ENCODE measurements at regions not wholly inside any gene's neighbourhood (a gene's known extent, or its start where the extent isn't known, plus 50 kb on each side); places are given as distances from the start of the nearest gene placed in this dataset.

- no peak for DNase-seq
These were observed 252.4 kb downstream of the TOMM20 start for GRCh38 chr1:234875953-234876855.

- DNase-seq, result no peak
These were observed 253.2 kb downstream of the TOMM20 start for GRCh38 chr1:234875328-234875952.

DNA sequence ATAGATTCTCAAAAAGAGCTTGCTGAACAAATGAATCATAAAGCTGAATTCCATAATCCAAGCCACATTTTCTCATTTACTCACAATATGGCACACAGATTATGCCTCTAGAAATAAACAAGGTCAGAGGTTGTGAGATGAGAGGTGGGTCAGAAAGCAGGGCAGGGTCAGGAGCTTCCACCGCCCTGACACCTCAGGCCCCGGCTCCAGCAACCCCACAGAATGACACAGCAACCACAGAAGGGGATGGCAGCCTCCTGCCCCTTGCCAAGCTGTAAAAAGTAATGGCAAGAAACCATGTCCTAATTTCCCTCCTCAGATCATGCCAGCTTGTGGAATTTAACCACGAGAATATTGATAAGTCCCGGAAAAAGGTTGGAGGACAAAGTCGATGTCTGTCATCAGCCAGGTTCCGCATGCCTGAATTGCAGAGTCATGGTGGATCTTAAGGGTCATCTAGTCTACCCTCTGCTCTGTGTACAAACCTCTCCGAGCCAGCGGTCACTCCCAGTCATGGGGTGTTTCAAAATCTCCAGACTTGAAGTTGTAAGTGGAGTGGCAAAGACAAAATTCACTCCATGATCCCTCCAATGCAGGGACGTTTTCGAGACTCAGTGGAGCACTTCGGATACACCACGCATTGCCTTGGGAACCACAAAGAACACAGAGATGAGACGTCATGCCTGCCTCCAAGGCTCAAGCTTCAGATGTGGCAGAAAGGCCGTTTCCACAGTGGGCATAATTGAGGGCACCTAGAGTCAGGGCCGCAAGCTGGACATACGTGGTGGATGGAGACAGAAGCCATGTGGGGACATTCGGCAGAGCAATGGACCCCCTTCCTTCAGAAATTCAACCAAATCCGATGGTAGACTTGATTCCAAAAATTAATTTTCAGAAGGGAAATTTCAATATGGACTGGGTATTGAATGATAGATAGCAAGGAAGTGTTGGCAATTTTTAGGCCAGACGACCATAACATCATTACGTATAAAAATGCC, 254.0 kb downstream of the TOMM20 start:
- no peak for DNase-seq

DNA sequence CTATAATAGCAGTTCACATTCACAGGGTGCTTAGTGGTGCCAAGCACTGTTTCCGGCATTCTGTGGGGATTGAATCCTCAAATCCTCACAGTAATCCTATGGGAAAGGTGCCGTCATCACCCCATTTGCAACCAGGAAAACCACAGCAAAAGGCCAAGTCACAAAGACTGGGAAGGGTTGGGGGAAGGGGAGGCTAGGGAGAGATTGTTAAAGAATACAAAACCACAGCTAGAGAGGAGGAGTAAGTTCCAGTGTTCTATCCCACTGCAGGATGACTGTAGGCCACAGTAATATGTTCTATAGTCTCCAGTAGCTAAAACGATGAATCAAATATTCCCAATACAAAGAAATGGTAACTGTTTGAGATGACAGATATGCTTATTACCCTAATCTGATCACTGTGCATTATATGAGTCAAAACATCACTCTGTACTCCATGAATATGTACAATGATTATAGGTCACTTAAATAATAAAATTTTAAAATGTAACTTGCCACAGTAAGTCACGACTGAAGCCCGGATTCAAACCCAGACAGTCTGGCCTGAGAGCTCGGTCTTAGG, 256.8 kb downstream of the TOMM20 start:
- DNase-seq, result no peak

DNA sequence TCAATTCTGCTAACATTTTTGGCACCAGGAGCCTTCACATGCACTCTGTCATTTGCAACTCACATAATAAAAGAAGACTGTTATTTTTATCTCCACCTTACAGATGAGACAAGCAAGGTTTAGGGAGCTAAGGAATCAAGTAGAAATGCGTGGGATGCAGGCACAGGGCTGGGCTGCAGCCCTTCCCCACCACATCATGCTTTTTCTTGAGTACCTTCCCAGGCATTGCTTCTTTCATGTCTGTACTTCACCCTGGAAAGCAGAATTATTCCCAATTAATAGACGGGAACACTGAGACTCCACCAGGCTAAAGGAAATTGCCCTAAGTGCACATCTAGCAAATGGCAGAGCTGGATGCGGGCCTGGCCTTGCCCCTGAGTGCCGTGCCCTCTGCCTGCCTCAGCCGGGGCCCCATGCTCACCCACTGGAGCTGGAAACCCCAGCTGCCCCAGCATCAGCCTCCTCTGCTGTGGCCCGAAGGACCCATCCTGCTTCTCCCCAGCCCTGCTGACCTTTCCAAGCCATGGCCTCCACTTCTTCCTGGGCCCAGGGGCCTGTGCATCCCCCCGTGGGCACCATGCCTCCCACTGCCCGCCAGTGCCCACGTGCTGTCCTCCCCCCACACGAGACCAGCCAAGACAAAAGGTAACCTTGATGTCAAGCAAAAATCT, 257.5 kb downstream of the TOMM20 start:
- DNase-seq, result no peak

DNA sequence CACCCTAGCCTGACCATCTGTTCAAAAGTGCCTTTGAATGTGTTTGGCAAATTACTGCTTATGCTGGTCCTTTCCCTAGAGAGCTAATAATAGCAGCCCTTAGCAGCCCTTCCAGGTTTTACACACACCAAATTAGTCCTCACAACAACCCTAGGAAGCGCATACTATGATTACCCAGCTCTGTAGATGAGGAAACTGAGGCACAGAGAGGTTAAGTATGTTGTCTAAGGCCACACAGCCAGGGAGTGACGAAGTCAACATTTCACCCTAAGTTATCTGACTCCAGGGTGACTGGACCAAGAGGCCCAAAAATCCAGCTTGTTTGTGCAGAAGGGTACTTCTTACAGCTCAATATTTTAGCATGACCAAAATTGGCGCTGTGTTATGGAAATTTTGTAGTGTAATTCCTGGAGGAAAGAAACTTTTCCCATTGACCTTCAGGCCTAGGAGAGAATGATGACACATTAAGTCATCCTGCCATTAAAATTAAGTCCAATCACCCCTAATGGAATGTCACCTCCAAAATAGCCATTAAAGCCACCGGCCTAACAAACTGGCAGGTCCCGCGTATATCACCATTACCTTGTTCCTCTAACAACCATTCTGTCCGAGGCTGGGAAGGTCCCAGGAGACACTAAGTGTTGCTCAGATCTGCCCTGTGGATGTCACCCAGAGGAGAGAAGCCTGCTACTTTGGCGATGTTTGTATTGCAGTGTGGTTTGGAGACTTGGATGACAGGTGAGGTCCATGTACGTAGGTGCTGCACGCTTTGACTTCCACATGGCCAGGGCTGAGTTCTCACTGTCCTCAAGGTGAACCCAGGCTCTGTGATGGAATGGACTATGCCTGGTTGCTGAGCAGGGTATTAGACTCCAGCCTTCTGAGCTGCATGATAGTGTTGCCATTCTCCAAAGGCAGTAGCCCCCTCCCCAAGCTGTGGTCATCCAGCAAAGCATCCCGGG, 258.3 kb downstream of the TOMM20 start:
- no peak for DNase-seq

DNA sequence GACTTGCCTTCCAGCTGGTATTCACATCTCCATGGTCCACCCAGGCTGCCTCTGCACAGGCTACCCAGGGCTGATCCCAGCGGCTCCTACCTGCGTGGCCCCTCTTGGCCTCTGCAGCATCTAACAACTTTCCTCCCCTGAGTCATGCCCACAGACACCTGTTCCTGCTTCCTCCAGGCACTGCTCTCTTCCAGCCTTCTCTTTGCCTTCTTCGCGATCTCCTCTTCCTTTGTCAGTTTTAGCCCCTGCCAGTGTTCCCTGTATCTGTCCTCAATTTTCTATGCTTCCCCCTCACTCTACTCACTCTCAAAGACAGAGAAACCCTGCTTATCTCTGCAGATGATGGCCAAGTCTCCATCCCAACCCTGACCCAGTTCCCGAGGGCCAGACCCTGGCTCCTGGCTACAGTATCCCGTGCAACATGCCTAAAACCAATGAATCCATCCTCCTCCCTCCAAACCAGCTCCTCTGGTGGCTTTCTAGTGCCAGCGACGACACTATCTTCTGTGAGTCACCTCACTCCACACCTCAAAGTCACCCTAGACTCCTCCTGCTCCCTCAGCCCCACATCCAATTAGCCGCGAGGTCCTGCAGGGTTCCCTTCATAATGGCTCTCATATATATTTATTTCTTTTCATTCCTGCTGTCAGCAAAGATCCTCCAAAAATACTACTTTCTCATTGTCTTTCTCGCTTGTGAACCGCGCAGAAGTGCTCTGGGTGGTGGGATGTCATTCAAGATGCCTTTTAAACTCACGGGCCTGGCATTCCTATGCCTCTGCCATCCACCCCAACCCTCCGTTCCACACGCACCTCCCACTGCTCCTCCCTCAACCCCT, 259.2 kb downstream of the TOMM20 start:
- DNase-seq, result no peak

DNA sequence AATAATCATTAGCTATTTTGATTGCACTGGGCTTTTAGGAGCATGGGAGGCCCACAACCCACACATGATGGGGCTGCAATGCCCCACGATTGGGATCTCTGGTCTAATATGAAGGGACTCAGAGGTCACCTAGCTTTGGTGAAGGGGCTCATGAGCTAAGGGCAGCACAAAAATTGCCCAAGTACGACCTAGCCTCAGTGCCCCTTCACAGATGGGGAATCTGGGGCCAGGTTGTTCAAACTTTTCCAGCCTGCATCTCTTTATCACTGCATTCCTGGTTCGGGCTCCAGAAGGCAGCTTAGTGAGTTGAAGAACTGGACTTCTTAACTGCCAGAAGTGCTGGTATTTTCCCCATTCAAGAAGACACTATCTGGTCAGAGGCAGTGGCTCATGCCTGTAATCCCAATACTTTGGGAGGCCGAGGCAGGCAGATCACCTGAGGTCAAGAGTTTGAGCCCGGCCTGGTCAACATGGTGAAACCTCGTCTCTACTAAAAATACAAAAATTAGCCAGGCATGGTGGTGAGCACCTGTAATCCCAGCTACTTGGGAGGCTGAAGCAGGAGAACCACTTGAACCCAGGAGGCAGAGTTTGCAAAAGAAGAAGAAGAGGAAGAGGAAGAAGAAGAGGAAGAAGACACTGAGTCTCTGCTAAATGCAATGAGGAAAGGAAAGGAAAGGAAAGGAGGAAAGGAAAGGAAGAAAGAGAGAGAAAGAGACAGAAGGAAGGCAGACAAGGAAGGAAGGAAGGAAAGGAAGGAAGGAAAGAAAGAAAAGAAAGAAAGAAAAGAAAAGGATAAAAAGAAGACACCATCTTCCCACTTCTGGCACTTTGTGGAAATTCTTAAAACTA, 258.5 kb upstream of the IRF2BP2 start:
- DNase-seq, result no peak

- no peak for DNase-seq
These were observed 256.3 kb upstream of the IRF2BP2 start for GRCh38 chr1:234866007-234866866.

DNA sequence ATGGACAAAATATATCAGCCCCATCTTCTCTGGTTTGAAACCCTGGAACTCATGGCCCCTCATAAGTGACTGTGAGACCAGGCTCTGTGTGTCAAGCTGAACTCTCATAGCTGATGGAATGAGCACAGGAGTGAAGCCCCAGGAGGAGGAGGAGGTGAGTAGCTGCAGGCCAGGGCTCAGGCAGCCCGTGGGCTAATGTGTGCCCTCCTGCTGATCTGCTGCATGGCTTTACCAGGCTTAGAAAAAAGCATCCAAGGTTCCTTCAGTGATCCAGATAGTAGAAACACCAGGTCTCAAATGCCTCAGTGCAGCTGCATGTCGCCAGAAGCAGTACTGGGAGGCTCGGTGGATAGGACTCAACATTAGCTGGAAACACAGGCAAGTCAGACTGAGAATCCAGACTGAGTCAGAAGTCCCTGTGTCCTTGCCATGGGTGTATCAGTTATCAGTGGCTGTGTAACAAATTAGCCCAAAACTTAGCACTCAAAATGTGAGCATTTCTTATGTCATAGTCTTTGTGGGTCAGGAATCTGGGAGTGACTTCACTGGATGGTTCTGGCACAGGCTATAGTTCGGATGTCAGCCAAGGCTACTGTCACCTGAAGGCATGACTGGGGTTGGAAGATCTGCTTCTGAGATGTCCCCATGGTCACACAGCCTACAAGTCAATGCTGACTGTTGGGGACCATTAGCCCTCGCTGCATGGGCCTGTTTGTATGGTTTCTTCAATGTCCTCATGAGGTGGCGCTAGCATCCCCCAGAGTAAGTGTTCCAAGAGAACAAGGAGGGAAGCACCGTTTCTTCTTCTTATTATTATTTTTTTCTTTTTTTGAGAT, 255.4 kb upstream of the IRF2BP2 start:
- no peak for DNase-seq

DNA sequence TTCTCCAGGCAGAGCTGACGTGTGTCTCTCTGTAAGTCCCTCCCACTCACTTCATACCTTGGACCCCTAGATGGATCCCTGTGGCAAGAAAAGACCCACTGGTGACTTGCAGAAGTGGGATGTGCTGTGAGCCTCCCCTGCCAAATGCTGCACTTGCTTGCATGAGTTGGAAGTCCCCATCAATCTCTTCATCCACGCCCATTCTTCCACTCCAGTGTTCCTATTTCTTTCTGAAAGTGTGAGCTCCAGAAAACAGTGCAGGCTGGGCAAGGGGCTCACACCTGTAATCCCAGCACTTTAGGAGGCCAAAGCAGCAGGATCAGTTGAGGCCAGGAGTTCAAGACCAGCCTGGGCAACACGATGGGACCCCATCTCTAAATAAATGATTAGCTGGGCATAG, 254.1 kb upstream of the IRF2BP2 start:
- DNase-seq, result no peak

- DNase-seq, result no peak
These were observed 253.6 kb upstream of the IRF2BP2 start for GRCh38 chr1:234863551-234863971.

- no peak for DNase-seq
These were observed 253.1 kb upstream of the IRF2BP2 start for GRCh38 chr1:234862944-234863515.

DNA sequence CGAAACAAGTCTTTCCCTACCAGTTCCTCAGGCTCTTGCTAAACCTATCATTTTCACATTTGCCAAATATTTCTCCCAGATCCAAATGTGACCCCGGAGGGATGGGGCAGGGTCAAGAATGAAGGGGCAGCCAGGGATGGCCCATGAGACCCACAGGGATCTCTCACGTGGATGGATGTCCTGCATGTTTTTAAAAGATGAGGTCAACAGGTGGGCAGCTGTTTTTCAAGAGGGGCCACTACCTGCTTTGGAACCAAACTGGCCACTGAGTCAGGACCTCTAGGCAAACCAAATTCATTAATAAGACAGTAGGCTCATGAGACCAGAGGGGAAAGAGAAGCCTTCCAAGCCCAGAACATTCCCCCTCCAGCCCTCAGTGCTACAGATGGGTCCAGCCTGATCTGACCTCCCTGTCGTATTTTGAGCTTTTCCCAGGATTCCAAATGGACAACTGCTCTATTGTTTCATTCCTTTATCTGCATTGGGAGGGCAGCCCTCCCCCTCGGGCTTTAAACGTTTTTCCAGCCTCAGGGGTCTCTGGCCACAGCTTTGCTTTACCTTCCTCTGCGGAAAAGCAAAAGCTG, 252.5 kb upstream of the IRF2BP2 start:
- DNase-seq, result no peak

DNA sequence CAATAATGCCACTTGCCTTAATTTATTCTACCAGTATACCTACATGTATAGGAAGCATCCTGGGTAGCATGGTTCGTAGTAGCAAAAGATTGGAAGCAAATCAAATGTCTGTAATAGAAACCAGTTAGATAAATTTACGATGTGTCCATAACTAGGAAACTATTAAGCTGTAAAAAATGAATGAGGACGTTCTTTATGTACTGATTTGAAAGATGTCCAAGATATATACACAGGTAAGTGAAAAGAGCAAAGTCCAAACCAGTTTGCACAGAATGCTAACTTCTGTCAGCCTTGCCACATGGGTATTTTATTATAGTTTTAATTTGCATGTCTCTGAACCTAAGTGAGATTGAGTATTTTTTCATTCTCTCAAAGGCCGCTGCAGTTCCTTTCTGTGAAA, 251.8 kb upstream of the IRF2BP2 start:
- no peak for DNase-seq

GRCh38 chr1:234861024-234861620, 251.1 kb upstream of the IRF2BP2 start:
- DNase-seq, result no peak
